ENCODE measurements at regions not wholly inside any gene's neighbourhood (a gene's known extent, or its start where the extent isn't known, plus 50 kb on each side); places are given as distances from the start of the nearest gene placed in this dataset.

DNA sequence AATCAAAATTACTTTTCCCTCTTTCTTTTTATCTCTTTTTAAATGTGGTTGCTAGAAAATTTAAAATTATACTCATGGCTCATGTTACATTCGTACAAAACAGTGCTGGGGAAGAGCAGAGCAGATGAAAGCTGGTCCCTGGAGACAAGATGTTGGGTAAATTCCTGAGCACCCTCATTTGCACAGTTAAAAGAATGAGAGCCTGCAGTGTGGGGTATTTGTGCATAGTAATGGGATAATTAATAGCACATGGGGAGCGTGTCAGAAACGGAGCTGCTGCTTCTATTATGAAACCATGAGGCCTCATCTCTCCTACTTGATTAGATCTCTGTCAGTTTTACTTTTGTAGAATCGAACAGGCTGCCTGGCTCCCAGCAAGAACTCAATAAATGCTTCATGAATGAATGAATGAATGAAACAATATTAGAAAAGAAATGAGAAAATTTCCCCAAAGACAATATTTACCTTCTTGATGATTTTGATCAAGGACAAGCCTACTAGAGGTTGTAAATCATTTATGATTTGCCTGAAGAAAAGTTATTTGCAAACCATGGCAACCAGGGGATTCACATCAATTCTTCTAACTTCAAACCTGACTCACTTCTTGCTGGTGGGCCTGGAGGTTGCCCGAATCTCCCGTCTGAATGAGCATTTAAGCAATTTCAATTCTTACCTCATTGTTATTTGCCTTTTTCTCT lies 177.2 kb upstream of the TUT7 start:
- no peaks in the 10 kb centered on the region for H3K4me1 ChIP-seq (ENCODE audit: insufficient read depth)
- no peak overlapping the region for H3K27ac ChIP-seq
- no peaks in the 10 kb centered on the region for H3K9me2 ChIP-seq (replicated peaks; ENCODE audit: insufficient read depth)
- no peaks in the 10 kb centered on the region for H3K27me3 ChIP-seq
- 70% methylated on average over 6 of the region's 6 CpGs for WGBS (ENCODE audit: low lambda C conversion rate, missing lambda C conversion rate)
- no peaks in the 10 kb centered on the region for H4K20me1 ChIP-seq (ENCODE audit: insufficient read depth, poor library complexity, severe bottlenecking)
- no peak overlapping the region for H3K4me3 ChIP-seq
- TF ChIP-seq EZH2phosphoT487 (IDR thresholded peaks at IDR 0.05; ENCODE audit: low read depth, severe bottlenecking, unreplicated experiment) = no peak
- TF ChIP-seq EZH2 (IDR thresholded peaks at IDR 0.05; ENCODE audit: borderline replicate concordance) = no peak
- TF ChIP-seq, protein P1, sequence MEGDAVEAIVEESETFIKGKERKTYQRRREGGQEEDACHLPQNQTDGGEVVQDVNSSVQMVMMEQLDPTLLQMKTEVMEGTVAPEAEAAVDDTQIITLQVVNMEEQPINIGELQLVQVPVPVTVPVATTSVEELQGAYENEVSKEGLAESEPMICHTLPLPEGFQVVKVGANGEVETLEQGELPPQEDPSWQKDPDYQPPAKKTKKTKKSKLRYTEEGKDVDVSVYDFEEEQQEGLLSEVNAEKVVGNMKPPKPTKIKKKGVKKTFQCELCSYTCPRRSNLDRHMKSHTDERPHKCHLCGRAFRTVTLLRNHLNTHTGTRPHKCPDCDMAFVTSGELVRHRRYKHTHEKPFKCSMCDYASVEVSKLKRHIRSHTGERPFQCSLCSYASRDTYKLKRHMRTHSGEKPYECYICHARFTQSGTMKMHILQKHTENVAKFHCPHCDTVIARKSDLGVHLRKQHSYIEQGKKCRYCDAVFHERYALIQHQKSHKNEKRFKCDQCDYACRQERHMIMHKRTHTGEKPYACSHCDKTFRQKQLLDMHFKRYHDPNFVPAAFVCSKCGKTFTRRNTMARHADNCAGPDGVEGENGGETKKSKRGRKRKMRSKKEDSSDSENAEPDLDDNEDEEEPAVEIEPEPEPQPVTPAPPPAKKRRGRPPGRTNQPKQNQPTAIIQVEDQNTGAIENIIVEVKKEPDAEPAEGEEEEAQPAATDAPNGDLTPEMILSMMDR (IDR thresholded peaks at IDR 0.05; ENCODE audit: poor library complexity) = no peak
- no peaks in the 10 kb centered on the region for H3K9me3 ChIP-seq (ENCODE audit: low read depth)
- no peak overlapping the region for H3K4me2 ChIP-seq
- no peak for DNase-seq (ENCODE audit: low spot score)
- H3K79me2 ChIP-seq = no peaks in the 10 kb centered on the region
- no peaks in the 10 kb centered on the region for H3K36me3 ChIP-seq (replicated peaks; ENCODE audit: insufficient read depth, low read depth)
- H2AFZ ChIP-seq = no peak overlapping the region

DNA sequence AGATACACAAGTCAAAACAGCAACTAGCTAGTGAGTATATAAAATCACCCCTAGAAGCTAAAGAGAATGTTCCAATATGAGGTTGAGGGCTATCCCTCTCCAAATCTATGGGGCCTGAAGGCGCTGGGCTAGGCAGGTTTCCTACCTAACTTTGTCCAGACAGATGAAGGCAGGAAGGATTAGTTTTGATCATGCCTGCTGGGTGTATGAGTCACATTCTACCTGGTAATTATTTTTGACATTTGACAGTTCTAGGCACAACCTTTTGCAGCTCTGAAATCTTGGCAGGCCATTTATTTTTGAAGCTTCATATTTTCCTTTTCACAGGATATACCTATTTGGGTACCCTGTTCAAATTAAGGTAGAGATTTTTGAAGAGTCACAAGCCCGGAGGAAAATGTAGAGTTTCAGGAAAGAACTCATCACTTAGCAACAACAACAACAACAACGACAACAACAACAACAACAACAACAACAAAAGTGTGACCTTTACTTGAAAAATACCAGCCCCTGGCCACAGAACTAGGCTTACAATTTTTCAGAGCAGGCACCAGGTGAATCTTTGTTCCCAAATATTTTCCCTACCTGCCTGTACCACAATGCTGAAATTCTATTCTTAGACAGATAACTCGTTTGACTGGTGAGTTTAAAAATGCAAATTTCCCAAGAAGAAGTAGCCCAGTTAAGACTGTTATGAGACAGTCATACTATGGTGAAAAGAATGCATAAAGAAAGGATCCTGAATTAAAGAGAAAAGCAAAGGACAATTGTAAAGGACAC lies 175.5 kb upstream of the TUT7 start:
- H3K4me1 ChIP-seq (ENCODE audit: insufficient read depth) = no peaks in the 10 kb centered on the region
- H3K9me2 ChIP-seq (replicated peaks; ENCODE audit: insufficient read depth) = no peaks in the 10 kb centered on the region
- H3K4me2 ChIP-seq = no peak overlapping the region
- H4K20me1 ChIP-seq (ENCODE audit: insufficient read depth, poor library complexity, severe bottlenecking) = no peaks in the 10 kb centered on the region
- 69% methylated on average over 4 of the region's 4 CpGs for WGBS (ENCODE audit: low lambda C conversion rate, missing lambda C conversion rate)
- H3K79me2 ChIP-seq = no peaks in the 10 kb centered on the region
- H3K36me3 ChIP-seq (replicated peaks; ENCODE audit: insufficient read depth, low read depth) = no peaks in the 10 kb centered on the region
- no peak overlapping the region for H3K27ac ChIP-seq
- no peak for DNase-seq (ENCODE audit: low spot score)
- H3K9me3 ChIP-seq (ENCODE audit: low read depth) = no peaks in the 10 kb centered on the region
- TF ChIP-seq, protein P1 (IDR thresholded peaks at IDR 0.05; ENCODE audit: poor library complexity) = no peak
- no peak overlapping the region for H3K4me3 ChIP-seq
- H2AFZ ChIP-seq = no peak overlapping the region
- no peaks in the 10 kb centered on the region for H3K27me3 ChIP-seq

DNA sequence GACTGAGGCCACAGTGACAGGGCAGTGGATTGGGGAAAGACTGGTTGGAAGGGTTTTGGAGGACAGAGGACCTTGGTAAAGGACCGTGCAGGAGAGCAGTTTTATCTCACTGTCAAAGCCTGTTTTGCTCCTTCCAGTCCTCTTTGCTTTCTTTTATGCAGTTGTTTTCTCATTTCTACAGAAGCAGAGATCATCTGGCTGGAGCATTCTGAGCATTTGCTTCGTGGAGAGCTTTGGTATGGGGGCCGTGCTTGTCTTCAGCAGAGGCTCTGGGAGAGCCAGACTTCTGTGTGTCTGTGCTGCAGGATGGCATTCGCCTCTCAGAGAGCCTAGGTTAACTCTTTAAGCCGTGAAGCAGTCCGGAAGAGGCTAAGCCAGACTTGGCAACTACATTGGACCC lies 171.8 kb upstream of the TUT7 start:
- WGBS (ENCODE audit: low lambda C conversion rate, missing lambda C conversion rate) = 39% methylated on average over 6 of the region's 6 CpGs
- no peak overlapping the region for H3K4me3 ChIP-seq
- TF ChIP-seq EZH2 (IDR thresholded peaks at IDR 0.05; ENCODE audit: borderline replicate concordance) (no peak), EZH2phosphoT487 (IDR thresholded peaks at IDR 0.05; ENCODE audit: low read depth, severe bottlenecking, unreplicated experiment) (no peak)
- TF ChIP-seq, protein P1 (IDR thresholded peaks at IDR 0.05; ENCODE audit: poor library complexity) = no peak
- no peaks in the 10 kb centered on the region for H4K20me1 ChIP-seq (ENCODE audit: insufficient read depth, poor library complexity, severe bottlenecking)
- no peaks in the 10 kb centered on the region for H3K9me2 ChIP-seq (replicated peaks; ENCODE audit: insufficient read depth)
- H2AFZ ChIP-seq = no peak overlapping the region
- no peaks in the 10 kb centered on the region for H3K27me3 ChIP-seq
- no peaks in the 10 kb centered on the region for H3K36me3 ChIP-seq (replicated peaks; ENCODE audit: insufficient read depth, low read depth)
- DNase-seq (ENCODE audit: low spot score) = no peak
- H3K4me2 ChIP-seq = no peak overlapping the region
- no peaks in the 10 kb centered on the region for H3K4me1 ChIP-seq (ENCODE audit: insufficient read depth)
- H3K79me2 ChIP-seq = no peaks in the 10 kb centered on the region
- no peak overlapping the region for H3K27ac ChIP-seq
- H3K9me3 ChIP-seq (ENCODE audit: low read depth) = no peaks in the 10 kb centered on the region

Measured in hepatocyte (in vitro differentiated cells).